Aorta (tissue), 5 donors: ENCODE measurements at regions not wholly inside any gene's neighbourhood (a gene's known extent, or its start where the extent isn't known, plus 50 kb on each side); places are given as distances from the start of the nearest gene placed in this dataset.

Experiments used
- ATAC-seq: fragments of 200-7000 bp; cut with Tn5 transposase; one replicate; pipeline ENCODE4 v1.9.1; 2022; ENCODE audit warnings: moderate library complexity; ENCODE audit not compliant: low FRiP score
- DNase-seq, 2 donors: peaks; one replicate each; pipeline ENCODE4 v3.0.0-alpha.2; 2020
- H3K27ac ChIP-seq, 2 donors: one replicate each; pipeline ENCODE4 v1.5.1; 2013; ENCODE audit warnings: low read length in 2 of 2, mild to moderate bottlenecking in 2 of 2, moderate library complexity in 2 of 2, control low read depth in 1 of 2, inconsistent platforms in 1 of 2, low read depth in 1 of 2
- H3K27me3 ChIP-seq, 2 donors: one replicate each; pipeline ENCODE4 v1.6.1; 2013; ENCODE audit warnings: control low read depth in 1 of 2, low read length in 1 of 2, mild to moderate bottlenecking in 1 of 2, moderate library complexity in 1 of 2; ENCODE audit not compliant: insufficient read depth in 2 of 2, control insufficient read depth in 1 of 2
- H3K36me3 ChIP-seq, 2 donors: one replicate each; pipeline ENCODE4 v1.6.1; 2013; ENCODE audit warnings: control low read depth in 1 of 2, low read length in 1 of 2, mild to moderate bottlenecking in 1 of 2; ENCODE audit not compliant: insufficient read depth in 2 of 2, control insufficient read depth in 1 of 2
- H3K4me1 ChIP-seq, 2 donors: one replicate each; pipeline ENCODE4 v1.6.1; 2013; ENCODE audit warnings: low read length in 2 of 2, control low read depth in 1 of 2, mild to moderate bottlenecking in 1 of 2, moderate library complexity in 1 of 2; ENCODE audit not compliant: insufficient read depth in 2 of 2, control insufficient read depth in 1 of 2
- H3K4me3 ChIP-seq, 2 donors: one replicate each; pipeline ENCODE4 v1.5.1; 2013; ENCODE audit warnings: low read length in 2 of 2, control low read depth in 1 of 2, mild to moderate bottlenecking in 1 of 2
- H3K9me3 ChIP-seq: one replicate; pipeline ENCODE4 v1.6.1; 2013; ENCODE audit warnings: mild to moderate bottlenecking, low read length; ENCODE audit not compliant: control insufficient read depth
- WGBS, 2 donors: extraction: QIAGEN DNeasy Blood & Tissue Kit; methylation state at CpG; one replicate each; pipeline ENCODE4 v1.1.7; 2013; 5-methylcytosine and 5-hydroxymethylcytosine counted together
- intact Hi-C, 2 donors: fragments of 100-400 bp; cut with DNase I; formaldehyde crosslinking; loops; one replicate each; pipeline versions ENCODE4 v1.14.2 to v1.15.0; 2022
- donor health status: healthy with polysubstance abuse.
- donor health status: Bipolar disorder and iron deficiency.
- donor health status: DM: no; HTN: no; CAD: no.
- donor health status: DM: no; HTN: no; CAD: no.
- donor health status: DM: yes; HTN: yes; CAD: no.

DNA sequence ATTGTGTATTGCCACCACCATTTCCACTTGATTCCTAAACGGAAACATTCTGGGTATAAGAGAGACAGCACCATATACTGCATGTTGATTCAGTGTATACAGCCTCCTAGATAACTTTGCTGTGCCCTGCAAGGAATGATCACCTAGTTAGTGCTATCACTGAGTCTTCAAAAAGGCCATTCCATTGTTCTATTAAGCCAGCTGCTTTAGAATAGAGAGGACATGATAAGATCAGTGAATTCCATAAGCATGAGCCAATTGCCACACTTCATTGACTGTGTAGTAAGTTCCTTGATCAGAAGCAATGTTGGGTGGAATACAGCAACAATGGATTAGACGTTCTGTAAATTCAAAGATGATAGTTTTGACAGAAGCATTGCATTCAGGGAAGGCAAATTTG, 1047.3 kb downstream of the PCDH18 start:
- Histone ChIP-seq H3K9me3 (no peaks in the 10 kb centered on the region), H3K4me1 (no peaks in the 10 kb centered on the region), H3K4me3 (no peak overlapping the region), H3K27ac (no peak overlapping the region), H3K36me3 (no peaks in the 10 kb centered on the region), H3K27me3 (no peaks in the 10 kb centered on the region)
- DNase-seq (no peak), ATAC-seq (no peak)
- intact Hi-C loops = no loop called here
- WGBS, 2 donors = 77 to 80% methylated on average over 2 of the region's 2 CpGs

- Histone ChIP-seq H3K27me3 (no peaks in the 10 kb centered on the region), H3K27ac (no peak overlapping the region), H3K36me3 (no peaks in the 10 kb centered on the region), H3K9me3 (no peaks in the 10 kb centered on the region), H3K4me3 (no peak overlapping the region), H3K4me1 (no peaks in the 10 kb centered on the region)
- 42% methylated on average over 1 of the region's 1 CpG for WGBS, 2 donors
- intact Hi-C loops = no loop called here
- DNase-seq (no peak), ATAC-seq (no peak)
These were observed 1055.5 kb downstream of the PCDH18 start for GRCh38 chr4:136476753-136477152.

- Histone ChIP-seq H3K27me3 (no peaks in the 10 kb centered on the region), H3K4me1 (no peaks in the 10 kb centered on the region), H3K27ac (no peak overlapping the region), H3K9me3 (no peaks in the 10 kb centered on the region), H3K4me3 (no peak overlapping the region), H3K36me3 (no peaks in the 10 kb centered on the region)
- no peak for ATAC-seq
- intact Hi-C loops = no loop called here
- DNase-seq = no peak
- 77 to 82% methylated on average over 2 of the region's 2 CpGs for WGBS, 2 donors
These were observed 1061.2 kb downstream of the PCDH18 start for GRCh38 chr4:136471051-136471450.

- Histone ChIP-seq H3K9me3 (no peaks in the 10 kb centered on the region), H3K27ac (no peak overlapping the region), H3K4me3 (no peak overlapping the region), H3K27me3 (no peaks in the 10 kb centered on the region), H3K36me3 (no peaks in the 10 kb centered on the region), H3K4me1 (no peaks in the 10 kb centered on the region)
- ATAC-seq = no peak
- WGBS, 2 donors = 86 to 87% methylated on average over 1 of the region's 1 CpG
- DNase-seq = no peak
- intact Hi-C loops = no loop called here
These were observed 1066.6 kb downstream of the PCDH18 start for GRCh38 chr4:136465691-136466090.

- DNase-seq = no peak
- WGBS, 2 donors = 93 to 94% methylated on average over 1 of the region's 1 CpG
- no peaks in the 10 kb centered on the region for H3K36me3 ChIP-seq
- ATAC-seq = no peak
- no peaks in the 10 kb centered on the region for H3K9me3 ChIP-seq
- no peaks in the 10 kb centered on the region for H3K4me1 ChIP-seq
- no peaks in the 10 kb centered on the region for H3K27me3 ChIP-seq
- H3K4me3 ChIP-seq = no peak overlapping the region
- intact Hi-C loops = no loop called here
- H3K27ac ChIP-seq = no peak overlapping the region
These were observed 1068.4 kb downstream of the PCDH18 start for GRCh38 chr4:136463941-136464340.

DNA sequence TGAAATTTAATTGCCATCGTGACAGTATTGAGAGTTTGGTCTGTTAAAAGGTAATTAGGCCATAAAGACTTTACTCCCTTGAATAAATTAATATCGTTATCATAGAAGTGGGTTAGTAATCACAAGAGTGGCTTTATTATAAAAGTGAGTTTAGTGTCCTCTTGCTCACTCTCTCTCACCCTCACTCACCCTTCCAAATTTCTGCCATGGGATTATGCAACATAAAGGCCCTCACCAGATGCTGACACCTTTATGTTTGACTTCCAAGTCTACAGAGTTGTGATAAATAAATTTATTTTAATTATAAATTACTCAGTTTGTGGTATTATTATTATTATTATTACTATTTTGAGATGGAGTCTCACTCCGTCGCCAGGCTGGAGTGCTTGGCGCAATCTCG, 1070.8 kb downstream of the PCDH18 start:
- intact Hi-C loops = no loop called here
- Histone ChIP-seq H3K4me3 (no peak overlapping the region), H3K27me3 (no peaks in the 10 kb centered on the region), H3K4me1 (no peaks in the 10 kb centered on the region), H3K9me3 (no peaks in the 10 kb centered on the region), H3K27ac (no peak overlapping the region), H3K36me3 (no peaks in the 10 kb centered on the region)
- DNase-seq (no peak), ATAC-seq (no peak)
- 93 to 95% methylated on average over 6 of the region's 6 CpGs for WGBS, 2 donors

GRCh38 chr4:136458326-136458725, 1074.0 kb downstream of the PCDH18 start:
- Histone ChIP-seq H3K9me3 (no peaks in the 10 kb centered on the region), H3K36me3 (no peaks in the 10 kb centered on the region), H3K4me3 (no peak overlapping the region), H3K27me3 (no peaks in the 10 kb centered on the region), H3K4me1 (no peaks in the 10 kb centered on the region), H3K27ac (no peak overlapping the region)
- ATAC-seq (no peak), DNase-seq (no peak)
- intact Hi-C loops = no loop called here
- 77 to 89% methylated on average over 4 of the region's 4 CpGs for WGBS, 2 donors

GRCh38 chr4:136457577-136457976, 1074.7 kb downstream of the PCDH18 start:
- no peaks in the 10 kb centered on the region for H3K4me1 ChIP-seq
- no peak overlapping the region for H3K4me3 ChIP-seq
- H3K36me3 ChIP-seq = no peaks in the 10 kb centered on the region
- no peaks in the 10 kb centered on the region for H3K9me3 ChIP-seq
- DNase-seq = no peak
- H3K27me3 ChIP-seq = no peaks in the 10 kb centered on the region
- ATAC-seq = peak; percentile 61
- WGBS, 2 donors = 90 to 92% methylated on average over 5 of the region's 5 CpGs
- intact Hi-C loops = no loop called here
- H3K27ac ChIP-seq = no peak overlapping the region

- Histone ChIP-seq H3K36me3 (no peaks in the 10 kb centered on the region), H3K4me3 (no peak overlapping the region), H3K9me3 (no peaks in the 10 kb centered on the region), H3K27ac (no peak overlapping the region), H3K4me1 (no peaks in the 10 kb centered on the region), H3K27me3 (no peaks in the 10 kb centered on the region)
- intact Hi-C loops = no loop called here
- ATAC-seq = no peak
- WGBS, 2 donors = 95 to 96% methylated on average over 2 of the region's 2 CpGs
- DNase-seq = no peak
These were observed 1075.3 kb downstream of the PCDH18 start for GRCh38 chr4:136457004-136457403.
